GM13976 (cell line): ENCODE measurements at regions not wholly inside any gene's neighbourhood (a gene's known extent, or its start where the extent isn't known, plus 50 kb on each side); places are given as distances from the start of the nearest gene placed in this dataset.

Experiments
- DNase-seq: peaks from one replicate; pipeline ENCODE4 v3.0.0; 2012; ENCODE audit warnings: low spot score
- in situ Hi-C: fragments of 300-500 bp; cut with MboI; formaldehyde crosslinking; loops from one replicate; pipeline ENCODE4 v1.12.0; 2022; ENCODE audit warnings: low sequenced_read_pairs, mixed read lengths, inconsistent platforms; ENCODE audit not compliant: unreplicated experiment
- TF ChIP-seq, protein P1 (sequence below): IDR thresholded peaks from 2 replicates; pipeline ENCODE4 v1.5.1; 2012; ENCODE audit warnings: borderline replicate concordance, mild to moderate bottlenecking; ENCODE audit not compliant: insufficient read depth; ENCODE audit errors: extremely low read depth, missing control alignments, control extremely low read depth

DNA sequence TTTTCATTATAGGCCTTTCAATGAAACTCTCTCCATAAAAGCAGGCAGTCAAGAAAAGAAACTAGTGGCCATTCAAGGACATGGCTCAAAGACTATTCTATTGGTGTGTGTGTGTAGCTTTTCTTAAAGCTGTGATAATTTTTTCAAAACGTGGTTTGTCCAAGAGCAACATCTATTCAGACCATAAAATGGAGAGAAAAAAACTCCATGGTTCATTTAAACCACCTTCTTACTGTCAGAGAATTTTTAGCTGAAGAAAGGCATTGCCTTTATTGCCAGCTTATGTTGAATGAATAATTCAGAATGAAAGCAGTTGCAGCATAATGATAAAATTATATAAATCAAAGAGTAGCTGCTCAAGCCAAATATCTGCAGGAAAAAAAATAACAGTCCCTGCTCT lies 325.5 kb downstream of the PCDH18 start:
- no peak for DNase-seq
- in situ Hi-C loops, result no loop called here

DNA sequence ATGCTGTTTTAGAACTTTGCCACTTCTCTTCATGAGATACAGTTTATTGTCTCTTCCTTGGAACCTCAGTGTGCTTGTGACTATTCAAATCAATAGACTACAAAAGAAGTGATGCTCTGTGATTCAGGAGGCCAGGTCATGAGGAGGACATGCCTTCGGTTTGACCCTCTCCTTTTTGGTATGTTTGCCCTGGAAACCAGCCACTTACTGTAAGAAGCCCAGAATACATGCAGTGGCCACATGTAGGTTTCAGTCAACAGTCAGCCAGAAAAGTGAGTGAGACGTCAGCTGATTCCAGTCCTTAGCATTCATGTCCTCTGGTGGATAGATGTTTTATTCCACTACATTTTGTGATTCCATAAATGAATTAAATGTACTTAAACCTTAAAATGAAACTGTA lies 328.7 kb downstream of the PCDH18 start:
- in situ Hi-C loops, result no loop called here
- TF ChIP-seq, protein P1, sequence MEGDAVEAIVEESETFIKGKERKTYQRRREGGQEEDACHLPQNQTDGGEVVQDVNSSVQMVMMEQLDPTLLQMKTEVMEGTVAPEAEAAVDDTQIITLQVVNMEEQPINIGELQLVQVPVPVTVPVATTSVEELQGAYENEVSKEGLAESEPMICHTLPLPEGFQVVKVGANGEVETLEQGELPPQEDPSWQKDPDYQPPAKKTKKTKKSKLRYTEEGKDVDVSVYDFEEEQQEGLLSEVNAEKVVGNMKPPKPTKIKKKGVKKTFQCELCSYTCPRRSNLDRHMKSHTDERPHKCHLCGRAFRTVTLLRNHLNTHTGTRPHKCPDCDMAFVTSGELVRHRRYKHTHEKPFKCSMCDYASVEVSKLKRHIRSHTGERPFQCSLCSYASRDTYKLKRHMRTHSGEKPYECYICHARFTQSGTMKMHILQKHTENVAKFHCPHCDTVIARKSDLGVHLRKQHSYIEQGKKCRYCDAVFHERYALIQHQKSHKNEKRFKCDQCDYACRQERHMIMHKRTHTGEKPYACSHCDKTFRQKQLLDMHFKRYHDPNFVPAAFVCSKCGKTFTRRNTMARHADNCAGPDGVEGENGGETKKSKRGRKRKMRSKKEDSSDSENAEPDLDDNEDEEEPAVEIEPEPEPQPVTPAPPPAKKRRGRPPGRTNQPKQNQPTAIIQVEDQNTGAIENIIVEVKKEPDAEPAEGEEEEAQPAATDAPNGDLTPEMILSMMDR, result no peak
- no peak for DNase-seq

More for the DNA sequence above, 325.5 kb downstream of the PCDH18 start:
- TF ChIP-seq, protein P1, result no peak

DNA sequence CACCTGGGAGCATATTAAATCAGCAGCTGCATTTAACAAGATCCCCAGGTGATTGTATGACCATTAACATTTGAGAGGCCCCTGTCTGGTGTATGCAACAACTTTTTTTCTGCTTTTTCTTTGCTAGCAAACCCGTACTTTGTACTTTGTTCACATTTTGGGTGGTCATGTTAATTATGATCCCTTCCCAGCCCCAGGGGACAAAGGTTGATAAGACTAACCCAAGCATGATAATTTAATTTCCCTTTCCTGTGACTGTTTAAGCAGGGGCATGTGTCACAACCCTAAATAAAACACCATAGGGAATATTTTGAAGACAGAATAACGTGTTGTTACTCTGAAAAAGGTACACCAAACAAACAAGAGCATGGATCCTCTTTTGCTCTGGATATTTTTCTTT lies 332.0 kb downstream of the PCDH18 start:
- DNase-seq, result no peak
- in situ Hi-C loops, result no loop called here
- TF ChIP-seq, protein P1, result no peak

DNA sequence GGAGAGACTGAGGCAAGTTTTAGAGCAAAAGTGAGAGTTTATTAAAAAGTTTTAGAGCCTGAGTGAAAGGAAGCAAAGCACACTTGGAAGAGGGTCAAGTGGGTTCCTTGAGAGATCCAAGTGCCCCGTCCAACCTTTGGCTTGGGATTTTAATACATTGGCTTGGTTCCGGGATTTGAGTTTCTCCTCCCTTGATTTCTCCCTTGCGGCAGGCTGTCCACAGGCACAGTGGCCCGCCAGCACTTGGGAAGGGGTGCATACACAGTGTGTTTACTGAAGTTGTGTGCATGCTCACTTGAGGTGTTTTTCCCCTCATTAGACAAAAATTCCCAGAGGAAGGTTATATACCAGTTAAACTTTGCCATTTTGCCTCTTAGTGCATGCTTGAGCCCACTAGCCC lies 333.5 kb downstream of the PCDH18 start:
- DNase-seq, result no peak
- in situ Hi-C loops, result no loop called here
- TF ChIP-seq, protein P1, result no peak

DNA sequence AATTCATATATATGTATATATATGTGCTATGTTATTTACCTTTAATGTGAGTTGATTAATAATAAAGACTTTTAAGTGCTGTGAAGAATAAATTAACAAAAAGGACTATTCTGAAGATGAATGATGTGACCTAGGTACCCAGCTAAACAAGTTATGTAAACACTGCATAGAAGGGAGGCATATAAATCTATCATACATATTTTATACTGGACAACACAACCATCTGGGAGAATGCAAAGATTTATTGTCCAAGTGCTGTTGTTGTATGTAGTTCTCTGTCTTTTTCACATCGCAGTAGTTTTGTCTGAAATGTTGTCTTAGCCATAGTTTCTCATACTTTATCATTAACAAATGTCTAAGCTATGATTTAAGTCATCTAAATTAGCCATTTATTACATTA lies 337.6 kb downstream of the PCDH18 start:
- in situ Hi-C loops, result no loop called here
- DNase-seq, result no peak
- TF ChIP-seq, protein P1, result no peak

DNA sequence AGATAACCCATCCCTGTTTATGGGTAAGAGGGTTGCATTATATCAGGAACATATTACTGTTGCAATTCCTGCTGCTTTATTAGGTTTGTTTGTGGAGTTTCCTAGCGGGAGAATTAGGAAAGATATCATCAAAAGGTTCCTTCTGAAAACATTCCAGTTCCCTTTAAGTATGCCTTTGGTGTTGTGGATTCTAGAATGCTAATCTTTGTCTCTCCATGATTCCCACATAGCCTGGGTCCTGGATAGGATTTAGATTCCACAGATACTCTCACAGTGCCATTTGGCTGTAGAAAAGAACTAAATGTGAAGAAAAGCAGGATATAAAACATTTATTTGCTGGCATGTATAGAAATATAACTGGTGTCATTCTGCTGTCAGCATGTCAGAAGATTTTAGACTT lies 338.7 kb downstream of the PCDH18 start:
- in situ Hi-C loops, result no loop called here
- no peak for DNase-seq
- TF ChIP-seq, protein P1, result no peak
